Stimulated activated naive CD8-positive, alpha-beta T cell treated with anti-CD3 and anti-CD28 coated beads, Interleukin-15, Interleukin-2, amounts not matched to agents 100 U/mL and 50 U/mL, for 24 hours (primary cell): ENCODE measurements at regions not wholly inside any gene's neighbourhood (a gene's known extent, or its start where the extent isn't known, plus 50 kb on each side); places are given as distances from the start of the nearest gene placed in this dataset.

Experiments
- ATAC-seq: fragments of 150-1000 bp; cut with Tn5 transposase; one replicate; pipeline ENCODE4 v1.10.0; 2021
- DNase-seq: peaks from one replicate; pipeline ENCODE4 v3.0.0; 2021

DNA sequence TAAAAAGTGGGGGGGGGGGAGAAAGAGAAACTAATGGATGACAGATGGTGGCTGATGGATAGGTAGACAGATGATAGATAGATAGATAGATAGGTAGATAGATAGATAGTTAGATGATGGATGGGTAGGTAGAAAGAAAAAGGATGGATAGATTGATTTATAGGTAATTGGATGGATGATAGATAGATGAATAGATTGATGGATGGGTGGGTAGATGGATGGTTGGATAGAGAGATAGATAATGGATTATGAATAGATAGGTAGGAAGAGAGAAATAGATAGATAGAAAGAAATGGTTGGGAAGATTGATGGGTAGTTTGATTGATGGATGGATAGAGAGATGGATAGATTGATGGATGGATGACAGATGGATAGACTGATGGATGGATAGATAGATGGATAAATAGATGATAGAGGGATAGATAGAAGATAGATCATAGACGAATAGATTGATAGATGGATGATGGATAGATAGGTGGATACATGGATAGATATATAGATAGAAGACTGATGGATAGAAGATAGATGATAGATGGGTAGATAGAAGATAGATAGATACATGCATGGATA lies 337.1 kb downstream of the C16orf95 start:
- ATAC-seq (no peak), DNase-seq (no peak)

DNA sequence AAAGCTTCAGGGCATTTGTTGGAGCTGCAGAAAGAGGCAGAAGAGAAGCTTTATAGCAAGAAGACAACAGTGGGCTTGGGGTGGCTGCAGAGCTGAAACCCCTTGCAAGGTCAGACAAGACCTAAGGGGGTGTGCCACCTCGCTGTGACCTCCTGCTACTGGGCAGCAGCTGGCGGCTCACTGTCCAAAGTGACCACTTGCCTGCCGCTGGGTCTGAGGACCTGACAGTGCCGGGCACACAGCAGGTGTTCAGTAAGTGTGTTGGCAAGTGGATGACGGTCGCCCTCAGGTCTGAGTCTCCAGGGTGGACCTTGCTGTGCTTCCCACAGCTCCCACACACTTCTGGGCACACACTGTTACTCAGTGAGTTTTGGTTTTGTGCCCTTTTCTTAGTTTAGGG lies 336.5 kb downstream of the C16orf95 start:
- DNase-seq (no peak), ATAC-seq (no peak)

- no peak for ATAC-seq
- no peak for DNase-seq
Observed at GRCh38 chr16:86982347-86982596, 334.9 kb downstream of the C16orf95 start.

- ATAC-seq (no peak), DNase-seq (no peak)
Observed at GRCh38 chr16:86982912-86983311, 334.3 kb downstream of the C16orf95 start.

DNA sequence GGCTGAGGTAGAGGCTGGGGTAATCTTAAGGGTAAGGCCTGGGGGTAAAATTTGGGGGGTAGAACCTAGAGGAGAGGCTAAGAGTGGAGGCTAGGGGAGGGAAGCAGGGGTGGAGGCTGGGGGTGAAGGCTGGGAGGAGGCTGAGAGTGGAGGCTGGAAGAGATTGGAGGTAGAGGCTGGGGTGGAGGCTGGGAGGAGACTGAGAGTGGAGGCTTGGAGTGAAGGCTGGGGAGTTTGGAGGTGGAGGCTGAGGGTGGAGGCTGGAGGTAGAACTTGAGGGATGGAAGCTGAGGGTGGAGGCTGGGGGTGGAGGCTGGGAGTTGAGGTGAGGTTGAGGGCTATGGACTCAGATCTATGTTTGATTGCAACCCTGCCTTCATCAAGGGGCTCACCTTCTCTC lies 333.6 kb downstream of the C16orf95 start:
- DNase-seq (no peak), ATAC-seq (no peak)

DNA sequence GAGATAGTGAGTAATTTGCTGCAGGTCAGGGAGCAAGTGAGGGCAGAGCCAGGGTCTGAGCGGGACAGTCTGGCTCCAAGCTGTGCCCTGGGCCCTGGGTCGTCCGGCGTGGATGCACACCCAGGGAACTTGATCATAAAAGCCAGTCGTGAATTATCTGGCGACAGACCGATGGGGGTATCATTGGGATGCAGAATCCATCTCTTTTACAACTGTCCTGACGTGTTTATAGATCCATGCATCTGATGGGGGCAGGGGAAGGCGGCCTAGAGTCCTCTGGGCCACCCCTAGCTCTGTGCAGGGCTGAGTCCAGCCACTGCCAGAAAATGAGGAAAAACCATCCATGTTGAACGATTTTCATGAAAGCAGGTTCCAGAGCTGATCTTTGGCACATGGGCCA lies 332.8 kb downstream of the C16orf95 start:
- no peak for DNase-seq
- ATAC-seq, result no peak

GRCh38 chr16:86984991-86985647 lies 332.1 kb downstream of the C16orf95 start:
- ATAC-seq, result no peak
- DNase-seq, result no peak

DNA sequence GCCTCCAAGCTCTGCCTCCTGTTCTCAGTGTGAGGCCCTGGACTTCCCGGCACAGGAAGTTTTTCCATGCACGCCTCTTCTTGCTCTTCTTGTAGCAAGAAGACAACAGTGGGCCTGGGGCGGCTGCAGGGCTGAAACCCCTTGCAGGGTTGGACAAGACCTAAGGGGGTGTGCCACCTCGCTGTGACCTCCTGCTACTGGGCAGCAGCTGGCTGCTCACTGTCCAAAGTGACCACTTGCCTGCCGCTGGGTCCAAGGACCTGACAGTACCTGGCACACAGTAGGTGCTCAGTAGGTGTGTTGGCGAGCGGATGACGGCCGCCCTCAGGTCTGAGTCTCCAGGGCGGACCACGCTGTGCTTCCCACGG lies 331.6 kb downstream of the C16orf95 start:
- no peak for ATAC-seq
- no peak for DNase-seq

DNA sequence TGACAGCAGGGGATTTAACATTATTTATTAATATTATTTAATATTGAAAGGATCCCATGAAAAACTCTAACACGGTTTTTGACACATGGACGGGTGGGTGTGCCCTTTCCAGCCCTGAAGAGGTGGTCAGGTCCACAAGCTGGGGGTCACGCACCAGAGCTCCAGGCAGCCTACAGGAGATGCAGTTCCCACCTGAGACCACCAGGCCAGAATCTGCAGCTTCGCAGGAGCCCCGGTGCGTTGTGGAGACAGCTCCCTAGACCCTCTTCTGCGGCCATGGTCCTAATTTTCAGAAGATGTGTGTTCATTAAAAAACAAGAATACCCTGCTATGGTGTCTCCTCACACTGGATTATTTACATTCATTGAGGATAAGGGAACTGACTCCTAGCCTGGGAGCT lies 331.1 kb downstream of the C16orf95 start:
- DNase-seq (no peak), ATAC-seq (no peak)

GRCh38 chr16:86986809-86987487 lies 330.2 kb downstream of the C16orf95 start:
- ATAC-seq, result no peak

GRCh38 chr16:86987746-86988670 lies 329.2 kb downstream of the C16orf95 start:
- ATAC-seq, result no peak
- no peak for DNase-seq

More at GRCh38 chr16:86986809-86987487, 330.2 kb downstream of the C16orf95 start:
- no peak for DNase-seq

DNA sequence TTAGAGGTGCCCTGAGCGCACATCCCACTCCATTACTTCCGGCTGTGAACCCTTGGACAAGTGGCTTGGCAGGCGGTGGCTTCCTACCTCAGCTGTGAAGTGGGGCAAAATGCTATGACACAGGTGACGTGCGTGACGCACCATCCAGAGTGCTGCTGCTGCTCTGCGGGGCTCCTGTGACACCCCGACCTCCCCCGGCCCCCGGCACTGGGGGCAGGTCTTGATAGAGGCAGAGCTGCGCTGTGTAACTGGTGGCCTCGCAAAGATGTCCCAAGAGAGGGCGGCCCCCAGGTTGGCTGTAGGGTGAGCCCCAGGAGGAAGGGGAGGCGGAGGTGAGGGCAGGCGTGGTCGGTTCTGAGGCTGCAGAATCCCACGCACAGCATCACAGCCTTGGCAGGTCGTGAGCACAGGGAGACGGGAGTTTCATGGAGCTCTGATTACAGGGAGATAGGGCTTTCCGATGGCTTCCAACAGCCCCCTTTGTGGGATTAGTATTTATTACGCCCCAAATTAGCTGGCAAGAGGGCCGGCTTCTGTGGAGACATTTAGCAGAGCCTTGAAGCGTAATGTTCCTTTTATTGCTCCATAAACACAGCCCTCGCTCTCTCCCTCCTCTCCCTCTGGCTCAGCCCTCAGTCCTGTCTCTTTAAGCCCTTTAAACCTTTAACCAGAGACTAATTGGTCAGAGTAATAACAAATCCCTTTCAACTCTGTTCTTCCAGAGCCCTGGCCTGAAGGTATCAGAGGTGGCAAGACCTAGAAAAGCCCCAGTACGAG lies 328.1 kb downstream of the C16orf95 start:
- DNase-seq (no peak), ATAC-seq (no peak)

GRCh38 chr16:86990451-86990850 lies 326.7 kb downstream of the C16orf95 start:
- ATAC-seq, result no peak
- DNase-seq, result no peak

GRCh38 chr16:86991679-86992078 lies 325.5 kb downstream of the C16orf95 start:
- no peak for DNase-seq
- no peak for ATAC-seq

- ATAC-seq, result no peak
- DNase-seq, result no peak
Observed at GRCh38 chr16:86992587-86992986, 324.6 kb downstream of the C16orf95 start.

GRCh38 chr16:86993426-86994110 lies 323.6 kb downstream of the C16orf95 start:
- DNase-seq, result no peak
- ATAC-seq, result no peak

DNA sequence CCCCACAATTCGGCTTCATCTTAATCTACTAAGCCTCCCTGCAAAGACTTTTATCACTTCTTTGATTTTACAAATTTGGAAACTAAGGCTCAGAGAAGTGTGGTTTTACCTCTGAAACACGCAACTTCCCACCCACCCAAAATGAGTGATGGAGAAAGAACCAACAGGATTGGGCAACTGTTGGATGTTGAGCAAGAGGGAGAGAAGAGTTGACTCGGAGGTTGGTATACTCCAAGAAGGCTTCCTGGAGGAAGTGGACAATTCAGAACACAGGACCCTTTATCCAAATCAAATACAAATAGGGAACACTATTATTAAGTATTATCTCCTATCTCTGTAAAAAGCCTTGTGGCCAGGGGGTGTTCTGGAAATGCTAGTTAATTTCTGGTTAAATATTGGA lies 323.0 kb downstream of the C16orf95 start:
- no peak for DNase-seq

DNA sequence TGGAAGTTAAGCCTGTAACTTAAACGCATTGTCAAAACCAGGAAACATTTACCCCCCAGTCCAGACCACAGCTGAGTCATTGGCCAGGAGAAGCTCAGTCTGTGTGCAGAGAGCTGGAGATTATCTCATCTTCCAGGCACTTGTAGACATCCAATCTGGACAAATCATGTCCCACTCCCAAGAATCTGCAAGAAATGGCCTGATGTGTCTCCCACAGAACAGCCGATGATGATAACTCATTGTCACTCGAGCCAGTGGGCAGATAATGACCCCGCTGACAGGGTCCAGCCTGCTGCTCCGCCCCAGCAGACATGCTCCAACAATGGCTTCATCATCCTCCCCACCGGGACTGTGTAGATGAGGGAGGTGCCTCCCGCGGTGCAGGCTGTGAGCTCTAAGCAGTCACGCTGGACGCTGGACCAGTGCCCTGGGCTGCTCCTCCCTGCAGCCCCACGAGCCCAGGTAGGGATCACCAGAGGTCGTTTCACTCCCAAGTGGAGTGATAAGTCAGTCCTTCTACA lies 322.5 kb downstream of the C16orf95 start:
- no peak for DNase-seq
- ATAC-seq, result no peak

More for the DNA sequence above, 323.0 kb downstream of the C16orf95 start:
- ATAC-seq, result no peak

GRCh38 chr16:86995456-86995855 lies 321.7 kb downstream of the C16orf95 start:
- DNase-seq (no peak), ATAC-seq (no peak)

DNA sequence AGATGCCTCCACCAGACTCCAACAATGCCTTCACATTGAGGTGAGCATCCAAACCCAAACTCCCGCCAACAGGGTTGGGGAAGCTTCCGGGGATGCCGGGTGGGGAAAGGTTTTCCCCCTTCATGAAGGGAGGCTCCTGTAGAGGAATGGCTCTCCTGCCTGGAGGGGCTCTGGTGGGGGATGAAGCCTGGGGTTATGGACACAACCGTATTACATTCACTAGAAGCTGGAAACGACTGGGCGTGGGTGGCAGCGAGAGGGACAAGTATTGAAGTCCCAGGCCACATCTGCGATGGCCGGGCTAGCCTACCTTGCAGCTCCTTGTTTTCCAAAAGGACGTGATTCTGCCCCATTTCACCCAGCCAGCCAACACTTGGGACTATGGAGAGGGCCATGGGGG lies 321.1 kb downstream of the C16orf95 start:
- ATAC-seq (no peak), DNase-seq (no peak)

DNA sequence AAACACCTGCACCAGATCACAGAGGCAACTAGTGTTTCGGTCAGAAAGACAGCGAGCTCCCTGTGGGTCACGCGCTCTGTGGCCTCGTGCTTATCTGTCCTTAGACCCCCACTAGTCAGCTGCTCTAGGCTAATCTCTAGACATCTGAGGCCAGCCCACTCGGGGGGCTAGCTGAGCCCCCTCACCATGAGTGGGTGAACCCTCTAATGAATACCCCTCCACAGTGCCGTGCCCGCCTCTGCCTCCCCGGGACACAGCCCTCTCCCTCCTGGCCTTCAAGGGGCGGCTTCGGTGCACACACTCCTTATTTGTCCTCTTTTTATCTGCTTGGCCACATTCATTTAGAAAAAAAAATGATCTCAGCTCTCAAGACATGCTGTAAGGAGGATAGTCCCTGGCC lies 320.1 kb downstream of the C16orf95 start:
- ATAC-seq (no peak), DNase-seq (no peak)
